ENCODE measurements at regions not wholly inside any gene's neighbourhood (a gene's known extent, or its start where the extent isn't known, plus 50 kb on each side); places are given as distances from the start of the nearest gene placed in this dataset.

GRCh38 chr10:53432035-53432434 lies 659.5 kb upstream of the MBL2 start:
- Histone ChIP-seq H3K4me3 (no peak overlapping the region), H3K27me3 (no peaks in the 10 kb centered on the region), H3K27ac (no peak overlapping the region), H3K36me3 (no peaks in the 10 kb centered on the region), H3K9me3 (no peaks in the 10 kb centered on the region), H3K4me1 (no peaks in the 10 kb centered on the region)
- ATAC-seq: no peak
- TF ChIP-seq EP300 (IDR thresholded peaks at IDR 0.05): no peak
- no peak for TF ChIP-seq POLR2AphosphoS5 (IDR thresholded peaks at IDR 0.05)
- no peak for TF ChIP-seq POLR2A (IDR thresholded peaks at IDR 0.05)
- TF ChIP-seq, protein P1, sequence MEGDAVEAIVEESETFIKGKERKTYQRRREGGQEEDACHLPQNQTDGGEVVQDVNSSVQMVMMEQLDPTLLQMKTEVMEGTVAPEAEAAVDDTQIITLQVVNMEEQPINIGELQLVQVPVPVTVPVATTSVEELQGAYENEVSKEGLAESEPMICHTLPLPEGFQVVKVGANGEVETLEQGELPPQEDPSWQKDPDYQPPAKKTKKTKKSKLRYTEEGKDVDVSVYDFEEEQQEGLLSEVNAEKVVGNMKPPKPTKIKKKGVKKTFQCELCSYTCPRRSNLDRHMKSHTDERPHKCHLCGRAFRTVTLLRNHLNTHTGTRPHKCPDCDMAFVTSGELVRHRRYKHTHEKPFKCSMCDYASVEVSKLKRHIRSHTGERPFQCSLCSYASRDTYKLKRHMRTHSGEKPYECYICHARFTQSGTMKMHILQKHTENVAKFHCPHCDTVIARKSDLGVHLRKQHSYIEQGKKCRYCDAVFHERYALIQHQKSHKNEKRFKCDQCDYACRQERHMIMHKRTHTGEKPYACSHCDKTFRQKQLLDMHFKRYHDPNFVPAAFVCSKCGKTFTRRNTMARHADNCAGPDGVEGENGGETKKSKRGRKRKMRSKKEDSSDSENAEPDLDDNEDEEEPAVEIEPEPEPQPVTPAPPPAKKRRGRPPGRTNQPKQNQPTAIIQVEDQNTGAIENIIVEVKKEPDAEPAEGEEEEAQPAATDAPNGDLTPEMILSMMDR (IDR thresholded peaks at IDR 0.05): no peak
- 67 to 71% methylated on average over 1 to 2 of the region's 2 CpGs for WGBS, 2 donors (ENCODE audit: low coverage in 1 of 2)

- Histone ChIP-seq H3K27me3 (no peaks in the 10 kb centered on the region), H3K4me3 (no peak overlapping the region), H3K4me1 (no peaks in the 10 kb centered on the region), H3K27ac (no peak overlapping the region), H3K9me3 (no peaks in the 10 kb centered on the region), H3K36me3 (no peaks in the 10 kb centered on the region)
- TF ChIP-seq EP300 (IDR thresholded peaks at IDR 0.05) (no peak), POLR2A (IDR thresholded peaks at IDR 0.05) (no peak), POLR2AphosphoS5 (IDR thresholded peaks at IDR 0.05) (no peak)
- TF ChIP-seq, protein P1 (IDR thresholded peaks at IDR 0.05): no peak
- no peak for ATAC-seq
- WGBS, 2 donors (ENCODE audit: low coverage in 1 of 2): 71 to 90% methylated on average over 4 of the region's 4 CpGs
Observed at GRCh38 chr10:53430974-53431373, 658.4 kb upstream of the MBL2 start.

- Histone ChIP-seq H3K27ac (no peak overlapping the region), H3K4me1 (no peaks in the 10 kb centered on the region), H3K36me3 (no peaks in the 10 kb centered on the region), H3K27me3 (no peaks in the 10 kb centered on the region), H3K9me3 (no peaks in the 10 kb centered on the region), H3K4me3 (no peak overlapping the region)
- WGBS, 2 donors (ENCODE audit: low coverage in 1 of 2): 45 to 66% methylated on average over 2 of the region's 2 CpGs
- no peak for ATAC-seq
- TF ChIP-seq, protein P1 (IDR thresholded peaks at IDR 0.05): no peak
- TF ChIP-seq POLR2A (IDR thresholded peaks at IDR 0.05): no peak
- no peak for TF ChIP-seq EP300 (IDR thresholded peaks at IDR 0.05)
- no peak for TF ChIP-seq POLR2AphosphoS5 (IDR thresholded peaks at IDR 0.05)
Observed at GRCh38 chr10:53430127-53430891, 657.7 kb upstream of the MBL2 start.

DNA sequence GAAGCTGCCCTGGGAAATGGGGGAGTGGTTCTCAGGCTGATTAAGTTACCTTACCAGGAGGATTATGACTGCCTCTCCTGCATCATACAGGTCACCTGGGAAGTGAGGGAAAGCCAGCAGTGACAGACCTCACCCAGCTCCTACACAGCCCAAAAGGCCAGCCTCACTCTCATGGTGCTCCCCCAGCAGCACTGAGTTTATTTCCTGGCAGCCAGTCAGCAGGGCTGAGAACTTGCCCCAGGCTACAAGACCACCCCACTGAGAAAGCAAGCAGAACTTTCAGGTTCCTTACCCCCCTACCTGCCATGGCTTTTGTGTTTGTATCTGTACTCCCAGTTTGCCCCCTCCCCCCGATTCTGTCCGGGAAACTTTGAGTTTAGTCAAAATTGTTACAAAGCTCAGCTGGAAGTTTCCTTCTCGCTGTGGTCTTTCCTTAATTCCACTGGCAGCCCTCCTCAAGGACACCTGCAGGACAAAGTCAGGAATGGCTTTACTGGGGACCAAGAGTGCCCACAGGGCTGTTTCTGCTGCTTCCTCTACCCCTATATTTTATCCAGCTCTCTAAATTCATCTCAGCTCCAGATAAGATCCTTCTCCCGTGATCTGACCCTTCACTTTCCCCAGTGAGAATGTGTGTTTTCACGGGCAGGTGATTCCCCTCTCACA lies 649.8 kb upstream of the MBL2 start:
- TF ChIP-seq POLR2A (IDR thresholded peaks at IDR 0.05) (no peak), EP300 (IDR thresholded peaks at IDR 0.05) (no peak), POLR2AphosphoS5 (IDR thresholded peaks at IDR 0.05) (no peak)
- TF ChIP-seq, protein P1 (IDR thresholded peaks at IDR 0.05): no peak
- 39 to 80% methylated on average over 2 to 5 of the region's 5 CpGs for whole genome bisulfite sequencing, 2 donors (ENCODE audit: low coverage in 1 of 2)
- H3K9me3 ChIP-seq: no peaks in the 10 kb centered on the region
- H3K36me3 ChIP-seq: no peaks in the 10 kb centered on the region
- H3K27me3 ChIP-seq: no peaks in the 10 kb centered on the region
- H3K4me1 ChIP-seq: no peaks in the 10 kb centered on the region
- no peak for ATAC-seq
- H3K4me3 ChIP-seq: no peak overlapping the region
- no peak overlapping the region for H3K27ac ChIP-seq

GRCh38 chr10:53412651-53413050 lies 640.1 kb upstream of the MBL2 start:
- WGBS, 2 donors (ENCODE audit: low coverage in 1 of 2): 67 to 79% methylated on average over 2 of the region's 2 CpGs
- no peak overlapping the region for H3K4me3 ChIP-seq
- ATAC-seq: no peak
- no peaks in the 10 kb centered on the region for H3K4me1 ChIP-seq
- H3K9me3 ChIP-seq: no peaks in the 10 kb centered on the region
- H3K27me3 ChIP-seq: no peaks in the 10 kb centered on the region
- no peaks in the 10 kb centered on the region for H3K36me3 ChIP-seq
- TF ChIP-seq EP300 (IDR thresholded peaks at IDR 0.05): no peak
- no peak for TF ChIP-seq POLR2A (IDR thresholded peaks at IDR 0.05)
- TF ChIP-seq POLR2AphosphoS5 (IDR thresholded peaks at IDR 0.05): no peak
- TF ChIP-seq, protein P1 (IDR thresholded peaks at IDR 0.05): no peak
- H3K27ac ChIP-seq: no peak overlapping the region

Measured in gastroesophageal sphincter (tissue), 4 donors.